NOMO-1 treated with dmso at 0.1 percent for 144 hours (cell line): ENCODE measurements at regions not wholly inside any gene's neighbourhood (a gene's known extent, or its start where the extent isn't known, plus 50 kb on each side); places are given as distances from the start of the nearest gene placed in this dataset.

ENCODE experiments used
- DNase-seq: peaks from one replicate; lab custom pipeline; 2025; ENCODE audit not compliant: unreplicated experiment; lab: John Stamatoyannopoulos, UW

- DNase-seq, result no peak
These were observed 193.5 kb upstream of the ID4 start for GRCh38 chr6:19643713-19644112.

GRCh38 chr6:19655744-19656143 lies 181.4 kb upstream of the ID4 start:
- DNase-seq, result no peak

- no peak for DNase-seq
These were observed 176.9 kb upstream of the ID4 start for GRCh38 chr6:19660123-19660910.

- DNase-seq, result no peak
These were observed 174.3 kb upstream of the ID4 start for GRCh38 chr6:19662911-19663310.

- DNase-seq, result no peak
These were observed 173.7 kb upstream of the ID4 start for GRCh38 chr6:19663479-19663878.

- DNase-seq, result no peak
These were observed 173.1 kb upstream of the ID4 start for GRCh38 chr6:19664050-19664449.

- no peak for DNase-seq
These were observed 172.1 kb upstream of the ID4 start for GRCh38 chr6:19664878-19665612.

- DNase-seq, result no peak
These were observed 171.6 kb upstream of the ID4 start for GRCh38 chr6:19665613-19665909.

- DNase-seq, result no peak
These were observed 168.5 kb upstream of the ID4 start for GRCh38 chr6:19668710-19669109.

- DNase-seq, result no peak
These were observed 168.0 kb upstream of the ID4 start for GRCh38 chr6:19669206-19669605.

- DNase-seq, result no peak
These were observed 154.3 kb upstream of the ID4 start for GRCh38 chr6:19682859-19683258.

GRCh38 chr6:19690325-19691075 lies 146.7 kb upstream of the ID4 start:
- DNase-seq, result no peak

GRCh38 chr6:19691465-19692167 lies 145.6 kb upstream of the ID4 start:
- no peak for DNase-seq

- no peak for DNase-seq
These were observed 144.5 kb upstream of the ID4 start for GRCh38 chr6:19692506-19693298.

GRCh38 chr6:19694697-19695096 lies 142.5 kb upstream of the ID4 start:
- DNase-seq, result no peak

- no peak for DNase-seq
These were observed 139.4 kb upstream of the ID4 start for GRCh38 chr6:19697744-19698290.

GRCh38 chr6:19699932-19700331 lies 137.2 kb upstream of the ID4 start:
- DNase-seq, result no peak

GRCh38 chr6:19705606-19706005 lies 131.6 kb upstream of the ID4 start:
- DNase-seq, result no peak

GRCh38 chr6:19712012-19712688 lies 125.0 kb upstream of the ID4 start:
- DNase-seq, result no peak

GRCh38 chr6:19712998-19713397 lies 124.2 kb upstream of the ID4 start:
- no peak for DNase-seq
